ENCODE measurements at regions not wholly inside any gene's neighbourhood (a gene's known extent, or its start where the extent isn't known, plus 50 kb on each side); places are given as distances from the start of the nearest gene placed in this dataset.

DNA sequence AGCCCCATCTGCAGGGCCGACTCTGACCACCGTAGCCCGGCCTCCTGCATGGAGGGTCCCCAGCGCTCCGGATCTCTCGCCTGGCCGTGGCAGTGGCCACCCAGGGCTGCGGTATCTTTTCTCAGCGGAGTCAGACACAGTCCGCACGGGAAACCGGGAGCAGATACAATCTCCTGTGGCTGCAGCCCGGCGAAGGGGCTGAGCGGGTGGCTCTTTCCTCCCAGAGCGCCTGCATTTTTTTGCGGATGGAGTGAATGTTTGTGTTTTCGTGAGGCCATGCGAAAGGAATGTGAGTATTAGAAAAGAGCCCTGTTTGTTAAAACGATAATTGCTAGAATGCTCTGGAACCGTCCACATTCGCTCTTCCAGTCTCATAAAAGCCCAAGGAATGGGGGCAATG lies 53.4 kb upstream of the PTCH1 start:
- TF ChIP-seq POLR2A (IDR thresholded peaks at IDR 0.05; ENCODE audit: low read depth), result no peak
- no peak for TF ChIP-seq POLR2AphosphoS5 (IDR thresholded peaks at IDR 0.05)
- TF ChIP-seq, protein P1, sequence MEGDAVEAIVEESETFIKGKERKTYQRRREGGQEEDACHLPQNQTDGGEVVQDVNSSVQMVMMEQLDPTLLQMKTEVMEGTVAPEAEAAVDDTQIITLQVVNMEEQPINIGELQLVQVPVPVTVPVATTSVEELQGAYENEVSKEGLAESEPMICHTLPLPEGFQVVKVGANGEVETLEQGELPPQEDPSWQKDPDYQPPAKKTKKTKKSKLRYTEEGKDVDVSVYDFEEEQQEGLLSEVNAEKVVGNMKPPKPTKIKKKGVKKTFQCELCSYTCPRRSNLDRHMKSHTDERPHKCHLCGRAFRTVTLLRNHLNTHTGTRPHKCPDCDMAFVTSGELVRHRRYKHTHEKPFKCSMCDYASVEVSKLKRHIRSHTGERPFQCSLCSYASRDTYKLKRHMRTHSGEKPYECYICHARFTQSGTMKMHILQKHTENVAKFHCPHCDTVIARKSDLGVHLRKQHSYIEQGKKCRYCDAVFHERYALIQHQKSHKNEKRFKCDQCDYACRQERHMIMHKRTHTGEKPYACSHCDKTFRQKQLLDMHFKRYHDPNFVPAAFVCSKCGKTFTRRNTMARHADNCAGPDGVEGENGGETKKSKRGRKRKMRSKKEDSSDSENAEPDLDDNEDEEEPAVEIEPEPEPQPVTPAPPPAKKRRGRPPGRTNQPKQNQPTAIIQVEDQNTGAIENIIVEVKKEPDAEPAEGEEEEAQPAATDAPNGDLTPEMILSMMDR (IDR thresholded peaks at IDR 0.05), result no peak
- TF ChIP-seq EP300 (IDR thresholded peaks at IDR 0.05), result no peak
